Thyroid gland (tissue), 4 donors: ENCODE measurements at regions not wholly inside any gene's neighbourhood (a gene's known extent, or its start where the extent isn't known, plus 50 kb on each side); places are given as distances from the start of the nearest gene placed in this dataset.

Experiments
- CTCF ChIP-seq, 6 experiments: fragments of 200-600 bp in 3 of 6; fragments of 450-650 bp in 3 of 6; sonication (generic) in 3 of 6; IDR thresholded peaks; one replicate each; pipeline ENCODE4 v1.5.1; 2016 to 2019; ENCODE audit warnings: antibody characterized with exemption in 6 of 6, mild to moderate bottlenecking in 2 of 6, inconsistent platforms in 1 of 6, moderate library complexity in 1 of 6
- POLR2A ChIP-seq, 2 donors: fragments of 450-650 bp; IDR thresholded peaks; one replicate each; pipeline ENCODE4 v1.6.1; 2017; ENCODE audit warnings: antibody characterized with exemption in 2 of 2, mild to moderate bottlenecking in 2 of 2, moderate library complexity in 1 of 2

DNA sequence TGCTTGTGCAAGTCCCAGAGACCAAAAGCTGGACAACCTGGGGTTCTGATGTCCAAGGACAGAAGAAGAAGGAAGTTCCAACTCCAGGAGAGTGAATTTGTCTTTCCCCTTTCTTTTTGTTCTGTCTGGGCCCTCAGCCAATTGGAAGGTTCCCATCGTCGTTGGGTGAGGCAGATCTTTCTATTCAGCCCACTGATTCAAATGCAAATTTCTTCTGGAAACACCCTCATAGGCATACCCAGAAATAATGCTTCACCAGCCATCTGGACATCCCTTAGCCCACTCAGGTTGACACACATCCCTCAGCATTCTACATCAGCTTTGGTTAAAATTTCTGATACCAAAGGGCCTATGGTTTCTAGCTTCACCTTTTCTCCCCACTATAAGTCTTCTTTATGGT is 156.5 kb downstream of the SP3 start:
- no peak for TF ChIP-seq CTCF (IDR thresholded peaks at IDR 0.05)
- TF ChIP-seq POLR2A (IDR thresholded peaks at IDR 0.05), result no peak
